ENCODE measurements at regions not wholly inside any gene's neighbourhood (a gene's known extent, or its start where the extent isn't known, plus 50 kb on each side); places are given as distances from the start of the nearest gene placed in this dataset.

DNA sequence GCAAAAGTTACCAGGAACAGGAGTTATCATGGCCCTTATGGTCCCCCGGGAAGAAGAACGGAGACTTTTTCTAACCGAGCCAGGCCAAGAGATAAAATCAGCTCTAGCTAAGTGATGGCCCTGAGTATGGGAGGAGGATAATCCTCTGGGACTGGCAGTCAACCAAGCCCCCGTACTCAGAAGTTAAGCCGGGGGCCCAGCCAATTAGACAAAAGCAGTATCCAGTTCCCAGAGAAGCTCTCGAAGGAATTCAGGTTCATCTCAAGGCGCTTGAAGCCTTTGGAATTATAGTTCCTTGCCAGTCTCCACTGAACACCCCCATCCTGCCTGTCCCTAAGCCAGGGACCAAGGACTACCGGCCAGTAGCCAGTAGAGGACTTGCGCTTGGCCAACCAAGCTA lies 365.3 kb upstream of the TCF4 start:
- TF ChIP-seq, protein P1, sequence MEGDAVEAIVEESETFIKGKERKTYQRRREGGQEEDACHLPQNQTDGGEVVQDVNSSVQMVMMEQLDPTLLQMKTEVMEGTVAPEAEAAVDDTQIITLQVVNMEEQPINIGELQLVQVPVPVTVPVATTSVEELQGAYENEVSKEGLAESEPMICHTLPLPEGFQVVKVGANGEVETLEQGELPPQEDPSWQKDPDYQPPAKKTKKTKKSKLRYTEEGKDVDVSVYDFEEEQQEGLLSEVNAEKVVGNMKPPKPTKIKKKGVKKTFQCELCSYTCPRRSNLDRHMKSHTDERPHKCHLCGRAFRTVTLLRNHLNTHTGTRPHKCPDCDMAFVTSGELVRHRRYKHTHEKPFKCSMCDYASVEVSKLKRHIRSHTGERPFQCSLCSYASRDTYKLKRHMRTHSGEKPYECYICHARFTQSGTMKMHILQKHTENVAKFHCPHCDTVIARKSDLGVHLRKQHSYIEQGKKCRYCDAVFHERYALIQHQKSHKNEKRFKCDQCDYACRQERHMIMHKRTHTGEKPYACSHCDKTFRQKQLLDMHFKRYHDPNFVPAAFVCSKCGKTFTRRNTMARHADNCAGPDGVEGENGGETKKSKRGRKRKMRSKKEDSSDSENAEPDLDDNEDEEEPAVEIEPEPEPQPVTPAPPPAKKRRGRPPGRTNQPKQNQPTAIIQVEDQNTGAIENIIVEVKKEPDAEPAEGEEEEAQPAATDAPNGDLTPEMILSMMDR (IDR thresholded peaks at IDR 0.05), result no peak
- no peak for TF ChIP-seq POLR2A (IDR thresholded peaks at IDR 0.05; ENCODE audit: low read depth)
